ENCODE measurements at regions not wholly inside any gene's neighbourhood (a gene's known extent, or its start where the extent isn't known, plus 50 kb on each side); places are given as distances from the start of the nearest gene placed in this dataset.

GRCh38 chr7:17118412-17118811 is 180.0 kb upstream of the AHR start:
- Mint-ChIP-seq H3K36me3 (ENCODE audit: low read depth) (no peaks in the 10 kb centered on the region), H3K9me3 (no peaks in the 10 kb centered on the region), H3K4me3 (no peak overlapping the region), H3K4me1 (ENCODE audit: low read depth) (peaks cover 18% of the 10 kb centered on the region), H3K27me3 (ENCODE audit: insufficient read depth) (peaks cover 2% of the 10 kb centered on the region; the same call in 1 of the 2 replicates), H3K27ac (no peak overlapping the region)
- DNase-seq, result no peak
- no peak for TF ChIP-seq CTCF (IDR thresholded peaks at IDR 0.05)

GRCh38 chr7:17120756-17121155 is 177.7 kb upstream of the AHR start:
- H3K27me3 Mint-ChIP-seq (ENCODE audit: insufficient read depth), result peaks cover 2% of the 10 kb centered on the region; the same call in 1 of the 2 replicates

GRCh38 chr7:17121671-17122070 is 176.8 kb upstream of the AHR start:
- peaks cover 2% of the 10 kb centered on the region; the same call in 1 of the 2 replicates for H3K27me3 Mint-ChIP-seq (ENCODE audit: insufficient read depth)
- peaks cover 21% of the 10 kb centered on the region for H3K4me1 Mint-ChIP-seq (ENCODE audit: low read depth)
- no peaks in the 10 kb centered on the region for H3K36me3 Mint-ChIP-seq (ENCODE audit: low read depth)
- TF ChIP-seq CTCF (IDR thresholded peaks at IDR 0.05), result no peak
- DNase-seq, result no peak
- H3K4me3 Mint-ChIP-seq, result no peak overlapping the region
- no peaks in the 10 kb centered on the region for H3K9me3 Mint-ChIP-seq
- H3K27ac Mint-ChIP-seq, result no peak overlapping the region

More at GRCh38 chr7:17120756-17121155, 177.7 kb upstream of the AHR start:
- Mint-ChIP-seq H3K4me3 (no peak overlapping the region), H3K27ac (no peak overlapping the region), H3K9me3 (no peaks in the 10 kb centered on the region), H3K36me3 (ENCODE audit: low read depth) (no peaks in the 10 kb centered on the region), H3K4me1 (ENCODE audit: low read depth) (peaks cover 21% of the 10 kb centered on the region)
- DNase-seq, result no peak
- no peak for TF ChIP-seq CTCF (IDR thresholded peaks at IDR 0.05)

GRCh38 chr7:17123020-17123419 is 175.4 kb upstream of the AHR start:
- peak overlapping the region; percentile 67 for H3K4me3 Mint-ChIP-seq
- DNase-seq, result peak; percentile 64

GRCh38 chr7:17126413-17127268 is 171.8 kb upstream of the AHR start:
- no peak for DNase-seq
- no peak overlapping the region for H3K4me3 Mint-ChIP-seq
- no peaks in the 10 kb centered on the region for H3K27me3 Mint-ChIP-seq (ENCODE audit: insufficient read depth)
- no peak for TF ChIP-seq CTCF (IDR thresholded peaks at IDR 0.05)
- no peak overlapping the region for H3K27ac Mint-ChIP-seq
- no peaks in the 10 kb centered on the region for H3K9me3 Mint-ChIP-seq
- H3K36me3 Mint-ChIP-seq (ENCODE audit: low read depth), result no peaks in the 10 kb centered on the region
- peaks cover 33% of the 10 kb centered on the region for H3K4me1 Mint-ChIP-seq (ENCODE audit: low read depth)

More at GRCh38 chr7:17123020-17123419, 175.4 kb upstream of the AHR start:
- Mint-ChIP-seq H3K27me3 (ENCODE audit: insufficient read depth) (no peaks in the 10 kb centered on the region), H3K27ac (peak overlapping the region; percentile 60), H3K36me3 (ENCODE audit: low read depth) (no peaks in the 10 kb centered on the region), H3K9me3 (no peaks in the 10 kb centered on the region), H3K4me1 (ENCODE audit: low read depth) (peaks cover 21% of the 10 kb centered on the region)
- no peak for TF ChIP-seq CTCF (IDR thresholded peaks at IDR 0.05)
